Stimulated activated CD4-positive, alpha-beta T cell treated with anti-CD3 and anti-CD28 coated beads, Interleukin-12 subunit alpha, Interleukin-12 subunit beta, amount 100 ng/mL, for 4 hours (primary cell): ENCODE measurements at regions not wholly inside any gene's neighbourhood (a gene's known extent, or its start where the extent isn't known, plus 50 kb on each side); places are given as distances from the start of the nearest gene placed in this dataset.
"Not testable (repeated sequence)": the region's sequence is repeated elsewhere in the genome, so short reads cannot be mapped to it uniquely, and the experiment has no call there.

Experiments
- DNase-seq: peaks from one replicate; pipeline ENCODE4 v3.0.0-alpha.2; 2020

- no peak for DNase-seq
These were observed 243.0 kb upstream of the PROX1 start for GRCh38 chr1:213744780-213745179.

- no peak for DNase-seq
These were observed 242.3 kb upstream of the PROX1 start for GRCh38 chr1:213745451-213745850.

DNA sequence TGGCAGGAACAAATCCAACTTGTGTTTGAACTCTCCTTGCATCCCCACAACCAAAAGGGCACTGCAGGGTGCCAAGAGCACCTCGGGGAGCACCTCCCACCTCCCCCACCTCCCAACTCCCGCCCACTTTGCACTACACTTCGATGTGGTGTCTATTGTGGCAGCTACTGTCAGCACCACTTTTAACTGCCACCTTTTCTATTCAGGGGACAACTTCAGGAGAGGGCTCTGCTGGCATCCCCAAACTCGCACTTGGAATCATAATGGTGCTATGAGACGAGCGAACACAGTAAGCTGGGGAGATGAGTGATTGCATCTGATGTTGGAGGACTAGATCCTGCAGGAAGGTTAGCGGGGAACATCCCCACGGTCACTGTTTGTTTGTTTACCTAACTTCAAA is 238.2 kb upstream of the PROX1 start:
- no peak for DNase-seq

- DNase-seq = no peak
These were observed 237.3 kb upstream of the PROX1 start for GRCh38 chr1:213750231-213751063.

DNA sequence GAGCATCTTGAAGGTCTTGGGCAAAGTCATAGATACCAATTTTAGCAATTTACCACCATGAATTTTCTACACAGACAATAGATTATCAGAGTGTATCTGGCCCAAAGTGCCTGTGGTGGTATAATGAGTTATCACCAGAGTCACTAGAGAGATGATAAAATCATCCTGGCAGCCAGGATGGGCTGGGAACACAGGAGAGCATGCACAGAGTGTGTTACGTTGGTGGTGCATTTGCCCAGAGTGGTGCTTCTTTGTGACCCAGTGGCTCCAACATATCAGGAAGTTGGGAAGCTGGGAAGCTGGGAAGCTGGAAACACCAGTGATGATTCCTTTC is 236.7 kb upstream of the PROX1 start:
- no peak for DNase-seq

DNA sequence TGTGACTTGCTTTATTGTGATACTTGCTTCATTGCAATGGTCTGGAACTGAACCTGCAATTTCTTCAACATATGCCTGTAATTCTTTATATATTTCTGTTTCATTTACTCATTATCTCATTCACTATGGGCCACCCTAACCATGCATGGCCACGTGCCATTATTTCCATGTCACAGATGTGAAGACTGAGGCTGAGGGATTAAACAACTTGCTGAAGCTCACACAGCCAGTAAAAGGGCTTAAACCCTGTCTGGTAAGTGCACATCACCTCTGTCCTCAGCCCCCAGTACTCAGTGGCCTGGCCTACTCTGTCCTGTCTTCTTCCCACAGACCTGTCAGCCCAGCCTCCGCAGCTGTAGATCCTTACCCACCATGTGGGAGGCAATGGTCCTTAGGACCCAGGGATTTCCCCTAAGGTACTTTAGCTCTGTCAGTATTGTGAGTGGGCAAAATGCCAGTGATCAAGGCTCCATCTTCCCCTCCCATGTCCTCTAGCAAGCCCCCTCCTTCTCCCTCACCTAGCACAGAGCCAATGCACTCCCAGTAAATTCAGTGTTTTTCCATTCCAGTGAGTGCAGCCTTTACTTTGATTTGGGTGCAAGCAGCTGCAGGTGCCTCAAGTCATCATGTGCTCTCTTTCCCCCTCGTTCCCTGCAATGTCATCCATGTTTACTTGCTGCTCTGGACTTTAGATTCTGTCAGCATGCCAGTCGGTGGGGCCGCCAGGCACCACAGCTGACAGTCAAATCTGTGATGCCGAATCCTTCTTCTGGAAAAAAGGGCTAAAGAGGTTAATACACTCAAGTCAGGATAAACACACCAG is 228.2 kb upstream of the PROX1 start:
- no peak for DNase-seq

DNA sequence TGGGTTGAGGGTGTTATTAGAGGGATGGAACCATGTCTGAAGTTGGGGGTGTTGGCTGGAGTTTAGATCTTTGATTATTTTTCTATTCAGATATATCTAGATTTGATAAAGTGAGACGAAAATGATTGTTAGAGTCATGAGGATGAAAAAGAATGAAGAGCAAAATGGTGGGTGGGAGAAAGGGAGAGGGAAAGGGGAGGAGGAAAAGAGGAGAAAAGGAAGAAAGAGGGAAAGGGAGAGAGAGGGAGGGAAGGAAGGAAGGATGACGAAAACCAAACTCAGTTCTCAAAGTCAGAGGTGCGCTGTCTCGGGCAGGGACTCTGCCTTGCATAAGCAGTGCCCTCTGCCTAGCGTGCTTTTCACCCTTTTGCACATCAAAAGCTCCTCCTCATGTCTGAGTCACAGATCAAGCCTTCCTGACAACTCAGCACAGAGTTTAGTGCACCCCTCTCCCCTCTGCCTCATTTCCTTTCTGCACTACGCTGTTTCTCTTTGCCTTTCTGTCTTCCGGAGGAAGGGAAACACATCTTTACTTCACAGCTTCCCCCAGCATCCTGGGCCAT is 225.8 kb upstream of the PROX1 start:
- DNase-seq = peak; percentile 21

DNA sequence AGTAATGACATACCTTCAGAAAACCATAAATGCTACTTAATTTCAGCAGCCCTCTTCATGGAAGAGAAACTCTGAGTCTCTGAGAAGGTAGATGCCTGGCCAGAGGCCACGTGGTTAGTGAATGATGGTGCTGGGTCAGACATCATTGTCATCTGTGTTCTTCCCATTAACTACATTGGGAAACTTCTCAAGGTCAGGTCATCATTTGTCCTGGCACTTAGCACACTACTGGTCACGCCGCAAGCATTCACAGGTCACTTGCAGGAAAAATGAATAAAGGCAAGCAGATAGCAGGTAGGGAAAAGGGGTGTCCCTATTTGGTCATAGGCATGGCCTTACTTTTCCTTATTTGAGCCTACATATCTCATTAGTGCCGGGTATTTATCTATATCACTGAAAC is 220.1 kb upstream of the PROX1 start:
- no peak for DNase-seq

DNA sequence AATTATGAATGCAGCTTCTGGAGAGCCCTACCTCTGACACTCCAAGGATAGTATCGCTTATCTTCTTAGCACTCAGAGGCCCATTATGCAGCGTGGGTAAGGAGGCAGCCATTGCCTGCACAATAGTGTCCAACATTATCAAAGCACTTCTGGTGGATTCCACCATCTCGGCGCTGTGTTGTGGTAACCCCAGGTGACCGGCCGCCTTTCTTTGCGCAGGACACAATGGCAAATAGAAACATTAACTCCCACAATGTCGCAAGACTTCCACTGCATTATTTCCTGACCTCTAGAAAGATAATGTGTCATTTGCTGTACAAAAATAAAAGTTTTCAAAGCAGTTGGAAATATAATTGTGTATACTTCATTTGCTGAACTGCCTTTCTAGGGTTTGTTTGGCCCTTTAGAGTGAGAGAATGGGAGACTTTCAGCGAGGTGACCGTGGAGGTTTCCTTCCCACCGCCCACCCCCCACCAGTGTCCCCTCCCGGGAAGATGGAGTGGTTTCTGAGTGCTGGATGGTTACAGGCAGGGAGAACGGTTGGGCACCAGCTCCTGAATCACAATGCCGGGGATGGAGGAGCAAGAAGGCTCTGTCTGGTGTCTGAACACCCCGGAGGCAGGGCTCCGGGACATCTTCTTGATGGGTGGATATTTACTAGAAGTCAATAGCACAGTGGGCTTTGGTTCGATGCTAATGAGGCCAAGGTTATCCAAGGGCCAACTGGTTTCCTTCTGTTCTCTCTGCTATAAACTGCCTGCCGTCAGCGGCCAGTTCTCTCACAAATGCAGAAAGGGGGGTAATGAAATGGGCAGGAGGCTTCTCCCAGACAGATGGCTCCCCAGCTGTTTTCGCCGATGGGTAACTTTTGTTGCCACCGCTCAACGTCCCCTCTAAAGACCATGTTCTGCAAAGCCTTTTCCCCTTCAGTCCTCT is 215.4 kb upstream of the PROX1 start:
- DNase-seq = no peak

- no peak for DNase-seq
These were observed 213.8 kb upstream of the PROX1 start for GRCh38 chr1:213773975-213774374.

- no peak for DNase-seq
These were observed 210.8 kb upstream of the PROX1 start for GRCh38 chr1:213776969-213777368.

DNA sequence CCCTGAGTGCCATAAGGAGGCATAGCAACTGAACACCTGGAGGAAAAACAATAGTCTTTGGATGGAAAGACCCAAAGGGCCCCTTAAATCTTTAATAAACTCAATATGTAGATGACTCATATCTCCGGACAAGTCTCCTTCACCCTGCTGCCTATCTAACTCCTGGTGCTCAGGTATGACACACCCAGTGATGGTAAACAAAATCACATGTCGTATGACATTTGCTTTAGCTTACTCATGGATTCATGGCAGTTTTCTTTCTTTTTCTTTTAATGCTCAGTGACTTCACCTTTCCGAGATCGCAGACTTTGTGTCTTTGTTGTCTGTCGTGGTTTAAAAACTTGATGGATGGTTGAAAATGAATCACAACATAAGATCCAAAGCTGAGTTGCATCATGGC is 208.5 kb upstream of the PROX1 start:
- no peak for DNase-seq

- no peak for DNase-seq
These were observed 204.7 kb upstream of the PROX1 start for GRCh38 chr1:213782941-213783672.

DNA sequence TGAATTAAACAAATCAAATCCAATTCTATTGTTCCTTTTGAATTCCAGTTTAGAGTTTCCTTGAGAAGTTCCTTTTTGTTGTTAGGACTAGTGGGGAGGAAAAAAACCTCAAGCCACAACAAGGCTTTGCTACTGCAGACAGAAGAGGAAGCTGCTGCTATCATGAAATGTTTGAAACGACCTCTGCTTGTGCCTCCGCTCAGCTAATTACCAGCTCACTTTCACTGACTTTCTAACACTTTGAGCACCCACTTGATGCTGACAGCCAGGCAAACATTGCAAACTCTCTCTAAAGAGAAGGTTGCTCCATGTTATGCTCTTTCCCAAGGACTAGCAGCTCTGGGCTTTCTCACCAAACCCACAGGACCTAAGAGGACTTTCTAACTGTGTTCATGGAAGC is 203.9 kb upstream of the PROX1 start:
- DNase-seq = no peak

DNA sequence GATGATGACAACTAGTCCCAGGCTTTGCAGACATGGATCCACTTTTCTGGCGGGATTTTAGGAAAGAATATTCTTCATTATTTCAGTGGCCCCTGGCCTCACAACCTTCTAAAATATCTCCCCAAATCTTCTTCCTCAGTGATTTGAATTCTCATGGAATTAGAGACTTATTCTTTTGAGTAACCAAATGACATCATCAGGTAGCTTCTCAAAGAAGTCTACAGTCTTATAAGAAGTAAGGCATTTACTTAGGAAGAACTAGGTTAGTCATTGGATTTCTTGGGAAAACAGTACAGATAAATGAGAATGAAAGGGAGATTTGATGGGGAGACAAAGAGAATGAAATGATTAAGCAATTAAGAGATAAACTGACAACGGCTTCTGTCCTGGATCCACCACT is 201.1 kb upstream of the PROX1 start:
- DNase-seq = no peak

- no peak for DNase-seq
These were observed 197.2 kb upstream of the PROX1 start for GRCh38 chr1:213790565-213790964.

DNA sequence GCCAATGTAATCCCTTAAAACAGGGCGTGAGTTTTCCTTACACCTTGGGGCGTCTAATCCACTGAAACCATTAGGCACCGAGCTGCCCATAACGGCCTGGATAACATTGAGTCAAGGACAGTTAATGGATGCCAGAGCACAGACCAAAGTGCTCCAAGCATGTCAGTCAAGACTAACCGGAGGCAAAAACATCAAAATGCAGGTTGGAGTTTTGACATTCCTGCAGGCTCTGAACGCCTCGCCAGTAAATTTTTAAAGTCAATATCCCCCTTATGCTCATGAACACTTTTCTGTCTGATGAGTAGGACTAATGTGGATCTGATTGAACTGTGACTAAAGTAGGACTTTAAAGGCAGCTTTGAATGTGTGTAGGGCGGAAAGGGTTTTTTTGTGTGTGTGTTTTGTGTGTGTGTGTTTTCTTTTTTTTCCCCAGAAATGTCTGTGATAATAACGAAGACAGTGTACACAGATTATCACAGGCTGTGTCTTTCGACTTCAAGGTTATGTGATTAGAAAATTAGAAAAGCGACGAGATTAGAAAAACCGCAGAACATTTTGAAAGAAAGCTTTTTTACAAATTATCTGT is 194.2 kb upstream of the PROX1 start:
- no peak for DNase-seq

DNA sequence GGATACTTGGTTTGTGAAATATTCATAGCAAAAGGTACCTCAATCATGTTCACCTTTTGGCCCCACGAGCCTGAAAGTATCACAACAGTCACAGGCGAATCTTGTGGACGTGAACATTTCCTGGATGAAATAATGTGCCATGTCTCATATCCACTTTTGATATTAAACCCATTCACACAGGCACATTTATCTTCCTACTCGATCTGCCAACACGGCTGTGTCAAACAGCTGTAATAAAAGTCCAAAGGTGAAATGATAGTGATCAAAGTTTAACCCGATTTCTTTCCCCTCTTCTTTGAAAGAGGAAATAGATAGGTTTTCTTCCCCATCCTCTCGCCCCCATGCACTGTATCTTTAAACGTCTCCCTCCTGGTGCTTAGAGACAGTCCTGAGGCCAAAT is 191.2 kb upstream of the PROX1 start:
- no peak for DNase-seq

DNA sequence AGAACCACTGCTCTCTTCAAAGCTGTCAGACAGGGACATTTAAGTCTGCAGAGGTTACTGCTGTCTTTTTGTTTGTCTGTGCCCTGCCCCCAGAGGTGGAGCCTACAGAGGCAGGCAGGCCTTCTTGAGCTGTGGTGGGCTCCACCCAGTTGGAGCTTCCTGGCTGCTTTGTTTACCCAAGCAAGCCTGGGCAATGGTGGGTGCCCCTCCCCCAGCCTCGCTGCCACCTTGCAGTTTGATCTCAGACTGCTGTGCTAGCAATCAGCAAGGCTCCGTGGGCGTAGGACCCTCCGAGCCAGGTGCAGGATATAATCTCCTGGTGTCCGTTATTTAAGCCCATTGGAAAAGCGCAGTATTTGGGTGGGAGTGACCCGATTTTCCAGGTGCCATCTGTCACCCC is 179.5 kb upstream of the PROX1 start:
- DNase-seq = not testable (repeated sequence)

DNA sequence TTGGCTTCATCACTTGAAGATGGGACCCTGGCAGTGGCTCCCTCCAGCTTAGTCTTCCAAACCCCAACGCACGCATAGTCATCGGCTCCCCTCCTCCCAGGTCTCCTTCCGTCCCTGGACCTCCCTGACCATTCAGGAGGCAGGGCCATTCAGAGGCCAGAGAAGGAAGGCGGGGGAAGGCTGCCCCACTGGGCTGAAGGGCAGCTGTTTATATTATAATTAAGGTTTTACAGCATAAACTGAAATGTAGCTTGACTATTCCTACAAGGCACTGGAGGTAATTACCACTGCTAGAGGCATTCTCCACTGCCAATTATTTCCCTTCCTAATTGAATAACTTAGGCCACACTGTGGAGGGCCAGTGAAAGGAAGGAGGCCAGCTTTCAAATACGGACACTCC is 170.6 kb upstream of the PROX1 start:
- DNase-seq = no peak

DNA sequence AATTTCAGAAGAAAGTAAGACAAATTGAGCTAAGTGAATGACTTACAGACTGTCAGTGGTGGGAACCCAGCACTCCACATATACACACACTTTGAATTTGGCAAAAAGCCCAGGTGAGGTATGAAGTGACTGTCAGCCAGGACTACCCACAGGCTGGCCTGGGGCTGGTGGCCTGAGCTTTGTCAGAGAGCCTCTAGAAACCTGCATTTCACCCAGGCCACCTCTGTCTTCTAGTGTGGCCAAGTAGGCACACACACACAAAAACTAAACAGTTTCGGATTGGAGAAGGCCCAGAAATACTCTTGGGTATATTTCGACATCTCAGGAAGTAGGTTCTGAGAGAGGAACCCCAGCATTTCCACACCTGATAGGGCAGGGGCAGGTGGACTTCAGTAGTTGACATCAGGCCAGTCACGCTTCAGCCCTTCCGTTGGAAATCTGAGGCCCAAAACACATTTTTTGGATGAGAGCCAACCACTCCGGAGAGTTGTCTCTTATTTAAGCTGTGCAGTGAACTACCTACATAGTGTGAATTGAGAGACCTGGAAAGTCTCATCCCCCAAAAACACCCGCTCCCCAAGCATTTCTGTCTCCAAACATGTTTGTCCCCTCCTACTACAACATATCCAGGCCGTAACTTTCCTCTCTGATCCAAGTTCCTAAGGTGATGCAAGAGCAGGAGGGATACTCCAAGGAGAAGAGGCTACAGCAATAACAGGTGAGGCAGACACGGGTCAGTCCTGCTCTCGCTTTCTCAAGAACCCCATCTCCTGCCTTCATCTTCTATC is 167.2 kb upstream of the PROX1 start:
- DNase-seq = no peak
